RPMI7951 (cell line): ENCODE measurements at regions not wholly inside any gene's neighbourhood (a gene's known extent, or its start where the extent isn't known, plus 50 kb on each side); places are given as distances from the start of the nearest gene placed in this dataset.

Experiments
- DNase-seq: peaks from one replicate; pipeline ENCODE4 v3.0.0-alpha.2; 2012; ENCODE audit warnings: low read depth

- peak; percentile 78 for DNase-seq
Measured at GRCh38 chr11:28621753-28622152, 513.6 kb downstream of the METTL15 start.

GRCh38 chr11:28619846-28620540, 511.8 kb downstream of the METTL15 start:
- peak; percentile 51 for DNase-seq

- no peak for DNase-seq
Measured at GRCh38 chr11:28618416-28618815, 510.2 kb downstream of the METTL15 start.

- DNase-seq = no peak
Measured at GRCh38 chr11:28616160-28616965, 508.2 kb downstream of the METTL15 start.

DNA sequence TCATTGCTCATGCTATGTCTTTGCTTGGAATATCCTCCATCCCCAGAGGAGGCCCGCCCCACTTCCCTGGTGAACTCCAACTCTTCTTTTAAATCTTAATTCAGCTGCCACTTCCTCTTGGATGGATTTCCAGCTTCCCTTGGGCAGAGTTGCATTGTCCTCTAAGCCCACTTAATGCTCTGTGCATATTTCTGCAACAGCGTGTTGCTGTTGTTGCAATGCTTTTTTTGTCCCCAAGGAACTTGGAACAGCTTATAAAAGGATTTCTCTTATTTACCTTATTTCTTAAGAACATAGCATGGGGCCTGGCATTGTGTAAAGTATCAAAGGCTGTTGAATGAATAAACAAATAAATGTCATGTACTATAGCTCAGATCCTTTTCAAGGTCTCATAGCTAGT, 507.4 kb downstream of the METTL15 start:
- DNase-seq = no peak

- peak; percentile 93 for DNase-seq
Measured at GRCh38 chr11:28606930-28607329, 498.7 kb downstream of the METTL15 start.

DNA sequence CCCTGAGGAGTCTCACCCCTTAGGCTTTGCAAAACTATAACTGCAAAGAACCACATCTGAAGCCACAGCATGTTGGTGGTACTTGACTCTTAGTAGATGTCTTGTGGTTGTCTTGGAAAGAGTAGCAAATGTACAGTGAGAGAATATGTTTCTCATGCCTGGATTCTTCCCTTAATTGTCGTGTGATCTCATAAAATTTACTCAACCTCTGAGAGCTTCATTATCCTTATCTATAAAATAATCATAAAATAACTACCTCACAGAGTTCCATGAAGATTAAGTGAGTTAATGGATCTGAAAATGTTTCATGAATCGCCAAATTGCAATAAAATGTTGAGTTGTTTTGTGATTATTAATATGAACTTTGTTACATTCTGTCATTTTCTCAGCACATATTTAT, 491.5 kb downstream of the METTL15 start:
- DNase-seq = no peak

DNA sequence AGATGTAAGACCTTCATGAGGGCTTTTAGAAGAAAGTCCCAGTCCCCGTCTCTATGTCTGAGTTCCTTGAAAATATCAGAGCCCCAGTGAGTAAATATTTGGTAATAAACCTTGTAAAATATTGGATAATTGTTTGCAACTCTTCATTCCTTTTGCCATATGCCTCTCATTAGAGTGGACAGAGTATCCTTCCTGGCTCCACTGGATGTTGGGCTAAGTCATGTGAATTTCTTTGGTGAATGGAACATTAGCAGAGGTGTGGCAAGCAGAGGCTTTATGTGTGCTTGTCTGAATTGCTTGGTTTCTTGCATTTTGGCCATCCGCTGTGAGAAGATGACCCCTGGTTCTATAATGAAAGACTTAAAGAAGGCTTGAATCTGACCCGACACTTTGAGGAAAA, 490.3 kb downstream of the METTL15 start:
- no peak for DNase-seq

DNA sequence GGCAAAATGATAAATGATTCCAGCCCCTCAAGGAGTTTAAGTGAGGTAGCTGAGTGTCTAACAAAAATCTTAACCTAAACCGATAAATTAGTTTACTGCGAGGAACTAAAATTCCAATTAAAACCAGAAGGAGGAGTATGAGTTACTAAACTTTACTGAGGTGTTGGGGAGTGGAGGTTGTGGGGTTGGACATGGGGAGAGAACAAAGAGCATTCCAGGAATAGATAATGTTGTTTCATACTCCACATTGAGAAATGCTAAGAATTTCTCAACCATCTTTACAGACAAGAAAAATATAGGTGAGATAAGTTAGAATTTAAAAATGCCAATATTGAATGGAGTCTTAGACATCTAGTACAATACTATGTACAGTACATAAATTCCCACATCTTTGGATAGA, 488.6 kb downstream of the METTL15 start:
- no peak for DNase-seq

DNA sequence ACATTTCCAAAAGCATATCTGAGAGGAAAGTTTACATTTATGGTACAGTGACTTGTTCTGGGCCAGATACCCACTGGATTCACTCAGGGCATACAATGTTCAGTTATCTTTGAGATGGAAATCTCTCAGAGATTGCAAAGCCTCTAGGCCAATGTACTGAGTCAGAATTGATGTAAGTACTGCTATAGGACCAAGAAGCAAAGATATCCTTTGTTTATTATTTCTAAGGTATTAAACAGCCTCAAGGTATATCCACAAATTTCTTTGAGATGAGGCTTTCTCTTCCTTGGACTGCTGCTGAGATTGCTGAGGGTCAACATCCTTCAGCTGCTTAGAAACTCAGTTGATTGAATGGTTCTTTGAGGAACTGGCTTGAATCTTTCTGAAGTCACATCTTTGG, 484.0 kb downstream of the METTL15 start:
- no peak for DNase-seq

GRCh38 chr11:28584992-28585391, 476.8 kb downstream of the METTL15 start:
- peak; percentile 22 for DNase-seq

DNA sequence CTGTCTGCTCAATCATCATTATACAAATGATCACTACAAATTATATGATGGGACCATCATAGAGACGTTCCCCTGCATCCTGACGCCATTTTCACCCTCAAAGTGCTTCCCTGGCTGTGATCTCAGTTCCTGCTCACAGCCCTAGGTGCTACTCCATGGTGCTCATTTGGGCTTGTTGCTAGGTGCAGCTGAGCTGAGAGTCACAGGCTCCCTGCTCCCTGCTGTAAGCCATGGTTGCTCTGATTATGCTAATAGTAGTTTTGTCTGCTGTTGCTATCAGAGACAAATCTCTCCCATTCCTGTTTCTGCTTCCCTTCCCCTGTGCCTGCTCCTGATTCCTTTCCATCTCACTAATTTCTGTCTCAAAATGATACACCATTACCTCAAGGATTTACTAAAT, 474.3 kb downstream of the METTL15 start:
- DNase-seq = no peak

GRCh38 chr11:28581286-28582242, 473.4 kb downstream of the METTL15 start:
- peak; percentile 73 for DNase-seq

DNA sequence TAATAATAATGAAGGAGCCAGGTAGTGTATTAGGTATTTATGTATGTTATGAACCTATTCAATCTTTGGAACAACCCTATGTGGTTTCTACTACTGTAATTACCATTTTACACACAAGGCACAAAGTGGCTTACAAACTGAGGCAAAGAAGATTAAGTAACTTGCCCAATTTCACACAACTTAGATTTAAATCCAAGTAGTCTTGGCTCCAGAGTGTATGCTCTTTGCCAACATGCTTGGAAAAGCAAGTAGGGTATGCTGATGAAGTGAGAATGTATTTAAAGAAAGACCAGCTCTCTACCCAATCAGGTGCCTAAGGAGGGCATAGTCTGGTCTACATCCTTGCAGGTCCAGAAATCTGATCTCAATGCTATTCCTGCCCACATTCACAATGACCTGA, 463.2 kb downstream of the METTL15 start:
- DNase-seq = no peak

DNA sequence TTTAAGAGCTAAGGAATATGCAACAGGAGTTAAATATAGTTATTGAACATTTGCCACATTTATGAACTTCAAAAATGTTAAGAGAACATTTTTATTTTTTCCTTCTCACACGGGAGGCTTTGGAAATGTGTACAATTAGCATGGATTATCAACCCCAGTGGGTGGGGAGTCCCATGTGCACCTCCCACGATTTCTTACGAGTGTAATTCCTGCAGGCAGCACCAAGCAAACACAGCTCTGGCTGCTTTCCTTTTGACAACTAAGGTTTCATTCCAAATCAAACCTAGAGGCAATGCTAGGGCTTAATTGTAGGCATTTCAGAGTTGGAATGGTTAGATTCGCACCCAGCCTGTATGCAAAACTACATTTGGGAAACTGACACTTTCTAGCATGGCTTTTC, 460.9 kb downstream of the METTL15 start:
- no peak for DNase-seq

- DNase-seq = peak; percentile 92
Measured at GRCh38 chr11:28566339-28567089, 458.3 kb downstream of the METTL15 start.

DNA sequence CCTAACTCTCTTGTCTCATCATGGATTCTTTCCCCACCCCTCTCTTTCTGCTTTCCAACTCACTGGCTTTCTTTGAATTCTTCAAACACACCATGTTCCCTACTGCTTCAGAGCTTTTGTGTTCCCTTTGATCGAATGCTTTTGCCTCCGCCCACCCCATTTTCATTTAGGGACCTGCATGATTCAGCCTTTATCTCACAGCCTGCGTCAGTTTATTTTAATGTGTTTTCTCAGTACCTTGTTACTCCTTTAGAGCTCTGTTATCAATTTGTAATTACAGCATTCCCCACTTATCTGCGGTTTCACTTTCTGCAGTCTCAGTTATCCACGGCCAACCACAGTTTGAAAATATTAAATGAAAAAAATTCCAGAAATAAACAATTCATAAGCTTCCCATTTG, 451.3 kb downstream of the METTL15 start:
- no peak for DNase-seq

DNA sequence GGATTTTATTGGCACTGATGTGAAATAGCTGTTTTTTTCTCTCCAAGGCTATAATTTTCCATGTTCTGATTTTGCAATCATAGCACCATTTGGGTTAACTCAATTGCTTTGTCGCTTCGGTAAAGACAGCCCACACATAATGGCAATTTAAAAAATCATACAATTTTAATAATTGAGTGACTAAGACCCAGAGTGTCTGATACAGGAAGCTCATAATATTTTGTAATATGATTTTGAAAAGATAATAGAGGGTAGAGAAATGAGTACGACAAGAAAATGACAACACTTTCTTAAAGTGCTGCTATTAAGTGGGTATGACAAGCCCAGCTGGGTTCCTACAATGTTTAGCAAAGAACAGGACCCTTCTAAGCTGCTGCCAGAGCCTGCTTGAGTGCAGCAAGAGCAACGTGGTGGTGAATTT, 439.1 kb downstream of the METTL15 start:
- no peak for DNase-seq

GRCh38 chr11:28545536-28545935, 437.3 kb downstream of the METTL15 start:
- DNase-seq = no peak

- no peak for DNase-seq
Measured at GRCh38 chr11:28542561-28542960, 434.4 kb downstream of the METTL15 start.

GRCh38 chr11:28539239-28540030, 431.2 kb downstream of the METTL15 start:
- no peak for DNase-seq
